ENCODE measurements at regions not wholly inside any gene's neighbourhood (a gene's known extent, or its start where the extent isn't known, plus 50 kb on each side); places are given as distances from the start of the nearest gene placed in this dataset.

DNA sequence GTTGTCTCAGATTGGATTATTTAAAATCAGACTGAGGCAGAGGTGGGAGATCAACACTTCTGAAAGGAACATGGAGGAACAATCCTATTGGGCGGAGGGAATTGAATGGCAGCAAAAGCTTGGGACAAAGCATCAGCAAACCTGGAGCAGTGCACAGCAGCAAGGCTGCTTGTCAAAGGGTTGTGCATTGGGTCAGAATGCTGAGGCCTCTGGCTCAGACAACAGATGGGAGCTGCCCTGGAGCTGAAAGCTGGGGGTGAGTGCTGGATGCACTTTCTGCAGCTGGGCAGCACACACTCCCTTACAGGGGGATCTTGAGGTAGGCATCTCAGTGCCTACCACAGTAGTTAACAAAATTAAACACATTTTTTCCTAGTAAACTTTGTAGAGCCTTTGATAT, 634.4 kb upstream of the MMS22L start:
- TF ChIP-seq CTCF (IDR thresholded peaks at IDR 0.05) (no peak), EP300 (IDR thresholded peaks at IDR 0.05) (no peak), POLR2AphosphoS5 (IDR thresholded peaks at IDR 0.05) (no peak), POLR2A (IDR thresholded peaks at IDR 0.05) (no peak)
